C4-2B (cell line): ENCODE measurements at regions not wholly inside any gene's neighbourhood (a gene's known extent, or its start where the extent isn't known, plus 50 kb on each side); places are given as distances from the start of the nearest gene placed in this dataset.

Experiments
- H3K27ac ChIP-seq: fragments of 450-650 bp; 2 replicates; pipeline ENCODE4 v1.5.1; 2017
- CTCF ChIP-seq: fragments of 450-650 bp; conservative IDR thresholded peaks from 2 replicates; pipeline ENCODE4 v1.5.1; 2017; ENCODE audit warnings: mild to moderate bottlenecking
- ZFX ChIP-seq: fragments of 450-650 bp; IDR thresholded peaks from 2 replicates; pipeline ENCODE4 v1.6.1; 2017

- no peak overlapping the region for H3K27ac ChIP-seq
- no peak for TF ChIP-seq CTCF
- no peak for TF ChIP-seq ZFX
Measured at GRCh38 chr7:20865684-20866083, 79.0 kb upstream of the SP8 start.

DNA sequence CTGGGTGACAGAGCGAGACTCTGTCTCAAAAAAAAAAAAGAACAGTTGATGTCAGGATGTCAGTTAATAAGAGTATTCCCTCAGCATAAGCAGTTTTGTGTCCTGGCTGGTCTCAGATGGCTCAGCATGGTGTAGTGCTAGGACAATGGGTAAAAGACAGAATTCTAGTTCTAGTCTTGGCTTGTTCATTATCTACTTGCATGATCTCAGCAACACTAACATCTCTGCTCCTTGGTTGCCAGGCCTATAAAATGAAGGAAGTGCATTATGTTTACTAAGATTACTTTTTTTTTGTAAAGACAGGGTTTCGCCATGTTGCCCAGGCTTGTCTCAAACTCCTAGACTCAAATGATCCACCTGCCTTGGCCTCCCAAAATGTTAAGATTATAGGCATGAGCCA is 84.3 kb upstream of the SP8 start:
- TF ChIP-seq ZFX (no peak), CTCF (no peak)
- no peak overlapping the region for H3K27ac ChIP-seq

DNA sequence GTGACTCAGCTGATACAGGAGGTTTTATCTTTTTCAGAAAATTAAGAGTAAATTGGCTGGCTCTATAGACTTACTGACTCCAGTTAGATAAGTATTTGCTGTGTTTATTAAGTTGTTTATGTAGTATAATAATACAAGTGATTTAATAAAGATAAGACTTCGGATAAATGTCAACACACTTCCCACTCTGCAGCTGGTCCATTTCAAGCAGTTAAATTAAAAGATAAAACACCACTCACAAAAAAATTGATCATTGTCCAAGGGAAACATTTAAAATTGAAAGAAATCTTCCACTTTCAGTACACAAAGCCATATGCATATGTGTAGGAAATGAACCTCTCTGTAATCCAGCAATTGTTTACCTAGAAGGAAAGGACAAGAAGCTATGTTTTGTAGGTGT is 106.1 kb upstream of the SP8 start:
- TF ChIP-seq CTCF: no peak
- no peak for TF ChIP-seq ZFX
- no peak overlapping the region for H3K27ac ChIP-seq

DNA sequence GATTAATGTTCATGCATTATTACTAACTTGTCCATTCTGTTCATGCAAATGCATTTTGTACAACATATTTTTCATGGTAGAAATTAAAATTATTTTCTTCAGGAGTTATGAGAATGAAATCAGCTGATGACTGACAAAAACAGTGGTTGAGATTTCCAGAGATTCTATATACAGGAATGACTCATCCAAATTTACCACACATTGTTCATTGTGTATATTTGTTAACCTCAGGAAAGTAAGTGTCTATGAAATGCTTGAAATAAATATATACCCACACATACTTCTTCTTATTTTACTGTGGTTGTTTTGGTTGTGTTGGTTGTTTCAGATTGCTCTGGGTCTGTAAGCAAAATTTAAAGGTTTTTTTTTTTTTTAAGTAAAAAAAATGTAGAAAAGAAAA is 108.1 kb upstream of the SP8 start:
- no peak overlapping the region for H3K27ac ChIP-seq

DNA sequence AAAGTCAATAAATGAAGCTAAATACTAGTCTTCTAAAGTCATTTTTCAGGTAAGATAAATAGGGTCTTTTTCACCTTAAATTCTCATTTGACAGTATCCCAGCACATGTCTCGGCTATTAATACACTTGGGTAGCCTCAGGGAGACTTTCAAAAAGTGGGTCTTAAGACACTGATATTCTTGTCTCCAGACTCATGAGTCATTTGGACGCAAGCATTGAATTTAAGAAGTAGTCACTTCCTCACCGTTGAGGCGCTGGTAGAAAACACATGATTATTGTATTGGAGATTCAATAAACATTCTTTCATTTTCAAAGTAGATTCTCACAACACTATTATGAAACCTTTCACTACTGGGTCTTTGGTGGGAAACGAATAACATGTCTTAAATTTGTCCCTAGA is 108.9 kb upstream of the SP8 start:
- no peak overlapping the region for H3K27ac ChIP-seq

More for the DNA sequence above, 108.1 kb upstream of the SP8 start:
- TF ChIP-seq ZFX: no peak
- no peak for TF ChIP-seq CTCF

GRCh38 chr7:20896996-20897395 is 110.3 kb upstream of the SP8 start:
- no peak overlapping the region for H3K27ac ChIP-seq
- TF ChIP-seq ZFX: no peak
- TF ChIP-seq CTCF: no peak

More for the DNA sequence above, 108.9 kb upstream of the SP8 start:
- TF ChIP-seq CTCF: no peak
- TF ChIP-seq ZFX: no peak

GRCh38 chr7:20906801-20907453 is 120.2 kb upstream of the SP8 start:
- TF ChIP-seq ZFX (no peak), CTCF (no peak)
- no peak overlapping the region; the same call in 1 of the 2 replicates for H3K27ac ChIP-seq
